ENCODE measurements at regions not wholly inside any gene's neighbourhood (a gene's known extent, or its start where the extent isn't known, plus 50 kb on each side); places are given as distances from the start of the nearest gene placed in this dataset. TPM values are rescaled to one million over a fixed set of nuclear protein-coding genes. Genes with fewer than 3 reads are reported as not detected.

- 88 to 91% methylated on average over 6 of the region's 6 CpGs for WGBS, 2 donors
- no peaks in the 10 kb centered on the region for H3K36me3 ChIP-seq
- no peaks in the 10 kb centered on the region for H3K27me3 ChIP-seq
- TF ChIP-seq, protein P1, sequence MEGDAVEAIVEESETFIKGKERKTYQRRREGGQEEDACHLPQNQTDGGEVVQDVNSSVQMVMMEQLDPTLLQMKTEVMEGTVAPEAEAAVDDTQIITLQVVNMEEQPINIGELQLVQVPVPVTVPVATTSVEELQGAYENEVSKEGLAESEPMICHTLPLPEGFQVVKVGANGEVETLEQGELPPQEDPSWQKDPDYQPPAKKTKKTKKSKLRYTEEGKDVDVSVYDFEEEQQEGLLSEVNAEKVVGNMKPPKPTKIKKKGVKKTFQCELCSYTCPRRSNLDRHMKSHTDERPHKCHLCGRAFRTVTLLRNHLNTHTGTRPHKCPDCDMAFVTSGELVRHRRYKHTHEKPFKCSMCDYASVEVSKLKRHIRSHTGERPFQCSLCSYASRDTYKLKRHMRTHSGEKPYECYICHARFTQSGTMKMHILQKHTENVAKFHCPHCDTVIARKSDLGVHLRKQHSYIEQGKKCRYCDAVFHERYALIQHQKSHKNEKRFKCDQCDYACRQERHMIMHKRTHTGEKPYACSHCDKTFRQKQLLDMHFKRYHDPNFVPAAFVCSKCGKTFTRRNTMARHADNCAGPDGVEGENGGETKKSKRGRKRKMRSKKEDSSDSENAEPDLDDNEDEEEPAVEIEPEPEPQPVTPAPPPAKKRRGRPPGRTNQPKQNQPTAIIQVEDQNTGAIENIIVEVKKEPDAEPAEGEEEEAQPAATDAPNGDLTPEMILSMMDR (IDR thresholded peaks at IDR 0.05), result no peak
- TF ChIP-seq POLR2A (IDR thresholded peaks at IDR 0.05) (no peak), EP300 (IDR thresholded peaks at IDR 0.05) (no peak)
- no peaks in the 10 kb centered on the region for H3K4me1 ChIP-seq
- no peak overlapping the region for H3K27ac ChIP-seq
- H3K4me3 ChIP-seq, result no peak overlapping the region
- no peak for DNase-seq (ENCODE audit: low spot score in 2 of 2)
- peaks cover 0 to 60% (median 0%) of the 10 kb centered on the region in 4 donors for H3K9me3 ChIP-seq
Observed at GRCh38 chr19:53696951-53697350, 65.2 kb downstream of the DPRX start.

DNA sequence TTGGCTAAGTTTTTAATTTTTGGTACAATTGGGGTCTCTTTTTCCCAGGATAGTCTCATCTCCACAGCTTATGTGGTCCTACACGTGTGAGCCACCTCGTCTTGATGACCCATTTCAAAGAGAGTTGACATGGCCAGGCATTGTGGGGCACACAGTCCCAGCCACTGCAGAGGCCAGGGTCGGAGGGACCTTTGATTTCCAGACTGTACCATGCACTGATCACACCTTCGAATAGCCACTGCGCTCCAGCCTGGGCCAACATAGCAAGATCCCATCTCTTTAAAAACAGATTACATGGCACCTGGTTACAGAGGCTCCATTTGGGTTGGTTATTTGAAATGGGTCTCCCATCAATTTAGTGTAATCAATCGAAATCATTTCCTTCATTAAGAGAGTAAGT lies 71.6 kb downstream of the DPRX start:
- Histone ChIP-seq H3K9me3 (peaks cover 0 to 2% (median 0%) of the 10 kb centered on the region in 4 donors), H3K4me3 (no peak overlapping the region), H3K4me1 (no peaks in the 10 kb centered on the region), H3K27ac (no peak overlapping the region), H3K27me3 (no peaks in the 10 kb centered on the region), H3K36me3 (no peaks in the 10 kb centered on the region)
- no peak for DNase-seq (ENCODE audit: low spot score in 2 of 2)
- WGBS, 2 donors, result 86 to 87% methylated on average over 6 of the region's 6 CpGs
- TF ChIP-seq, protein P1 (IDR thresholded peaks at IDR 0.05), result no peak
- TF ChIP-seq EP300 (IDR thresholded peaks at IDR 0.05) (no peak), POLR2A (IDR thresholded peaks at IDR 0.05) (no peak)

- Histone ChIP-seq H3K4me3 (no peak overlapping the region), H3K36me3 (no peaks in the 10 kb centered on the region), H3K27ac (no peak overlapping the region), H3K9me3 (no peaks in the 10 kb centered on the region), H3K4me1 (no peaks in the 10 kb centered on the region), H3K27me3 (no peaks in the 10 kb centered on the region)
- WGBS, 2 donors, result 80% methylated on average over 8 of the region's 8 CpGs
- no peak for DNase-seq (ENCODE audit: low spot score in 2 of 2)
- TF ChIP-seq, protein P1 (IDR thresholded peaks at IDR 0.05), result no peak
- no peak for TF ChIP-seq POLR2A (IDR thresholded peaks at IDR 0.05)
- no peak for TF ChIP-seq EP300 (IDR thresholded peaks at IDR 0.05)
Observed at GRCh38 chr19:53704011-53704410, 72.2 kb downstream of the DPRX start.

DNA sequence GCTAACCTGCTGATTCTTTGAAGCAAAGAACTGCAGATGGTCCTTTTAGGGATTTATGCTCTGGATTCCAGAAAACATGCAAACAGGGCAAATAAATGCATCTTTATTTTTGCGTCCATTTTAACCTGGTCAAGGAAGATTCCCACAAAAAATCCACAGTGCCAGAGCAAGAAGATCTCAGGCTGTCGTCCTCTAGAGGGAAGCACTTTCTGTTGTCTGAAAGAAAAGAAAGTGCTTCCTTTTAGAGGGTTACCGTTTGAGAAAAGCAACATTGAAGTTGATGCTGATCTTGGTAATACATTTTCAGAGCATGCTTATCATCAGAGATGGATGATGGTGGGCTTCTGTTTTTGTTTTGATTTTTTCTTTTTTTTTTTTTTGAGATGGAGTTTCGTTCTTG lies 75.5 kb downstream of the DPRX start:
- 47 to 48% methylated on average over 4 of the region's 4 CpGs for WGBS, 2 donors

GRCh38 chr19:53730391-53730790 lies 93.7 kb downstream of the NLRP12 start:
- Histone ChIP-seq H3K27me3 (no peaks in the 10 kb centered on the region), H3K9me3 (no peaks in the 10 kb centered on the region), H3K27ac (no peak overlapping the region), H3K4me1 (no peaks in the 10 kb centered on the region), H3K4me3 (no peak overlapping the region), H3K36me3 (no peaks in the 10 kb centered on the region)
- WGBS, 2 donors, result 88 to 93% methylated on average over 8 of the region's 8 CpGs
- DNase-seq (ENCODE audit: low spot score in 2 of 2), result no peak
- TF ChIP-seq POLR2A (IDR thresholded peaks at IDR 0.05) (no peak), EP300 (IDR thresholded peaks at IDR 0.05) (no peak)
- TF ChIP-seq, protein P1 (IDR thresholded peaks at IDR 0.05), result no peak

More for the DNA sequence above, 75.5 kb downstream of the DPRX start:
- no peak for DNase-seq (ENCODE audit: low spot score in 2 of 2)
- no peaks in the 10 kb centered on the region for H3K27me3 ChIP-seq
- H3K27ac ChIP-seq, result no peak overlapping the region
- H3K36me3 ChIP-seq, result no peaks in the 10 kb centered on the region
- TF ChIP-seq, protein P1 (IDR thresholded peaks at IDR 0.05), result no peak
- no peak for TF ChIP-seq POLR2A (IDR thresholded peaks at IDR 0.05)
- no peak for TF ChIP-seq EP300 (IDR thresholded peaks at IDR 0.05)
- H3K9me3 ChIP-seq, result no peaks in the 10 kb centered on the region
- H3K4me3 ChIP-seq, result no peak overlapping the region
- H3K4me1 ChIP-seq, result no peaks in the 10 kb centered on the region

Small RNA genes lying in the stretch of these regions (small RNA-seq; reads per million reads assigned to genes)
- not detected for gene MIR516B2
- gene MIR517A, result not detected
- gene MIR517B, result not detected
- not detected for gene MIR518B
- not detected for gene MIR518E
- gene MIR518F, result not detected
- gene MIR519D, result not detected
- not detected for gene MIR520B
- gene MIR520C, result not detected
- gene MIR520D, result not detected
- not detected for gene MIR520G
- not detected for gene MIR521-2
- gene MIR525, result not detected
- not detected for gene MIR526A1
- not detected for gene MIR526A2
- gene RNU6-803P, result not detected

Measured in tibial nerve (tissue), 4 donors.